OCI-LY7 (cell line): ENCODE measurements at regions not wholly inside any gene's neighbourhood (a gene's known extent, or its start where the extent isn't known, plus 50 kb on each side); places are given as distances from the start of the nearest gene placed in this dataset.

Experiments
- BruUV-seq: library from RNA; stranded (reverse); fragments of 400-500 nt; replicated peaks from 2 replicates; lab custom pipeline; 2021; lab: Mats Ljungman, UMichigan
- CTCF ChIA-PET: fragments of 300-600 bp; sonication (Branson Sonifier 250); formaldehyde crosslinking; loops from one replicate; lab custom pipeline; 2022; ENCODE audit warnings: antibody characterized with exemption; ENCODE audit not compliant: unreplicated experiment; lab: Charles Lee
- POLR2A ChIA-PET: fragments of 300-600 bp; sonication (Branson Sonifier 250); formaldehyde crosslinking; loops from one replicate; lab custom pipeline; 2022; ENCODE audit warnings: antibody characterized with exemption; lab: Charles Lee
- DNase-seq: peaks from one replicate; pipeline ENCODE4 v3.0.0-alpha.2; 2015; ENCODE audit warnings: low spot score
- H2AFZ ChIP-seq: fragments of 200-600 bp; sonication (generic), shearing (Covaris generic); 2 replicates; pipeline ENCODE4 v1.6.1; 2014; ENCODE audit warnings: mild to moderate bottlenecking, antibody characterized with exemption, low read length, moderate library complexity
- H3K27ac ChIP-seq: fragments of 200-600 bp; sonication (generic); 2 replicates; pipeline ENCODE4 v1.5.1; 2014; ENCODE audit warnings: mixed run types, low read depth, mild to moderate bottlenecking, moderate library complexity, low read length, inconsistent platforms; ENCODE audit not compliant: poor library complexity, severe bottlenecking
- H3K36me3 ChIP-seq: fragments of 200-600 bp; sonication (generic); 2 replicates; pipeline ENCODE4 v1.6.1; 2014; ENCODE audit warnings: mild to moderate bottlenecking, antibody characterized with exemption, low read length, moderate library complexity, mixed read lengths; ENCODE audit not compliant: insufficient read depth
- H3K4me1 ChIP-seq: fragments of 200-600 bp; sonication (generic); 2 replicates; pipeline ENCODE4 v1.5.1; 2014; ENCODE audit warnings: mild to moderate bottlenecking, low read length; ENCODE audit not compliant: insufficient read depth, poor library complexity, severe bottlenecking
- H3K4me2 ChIP-seq: fragments of 200-600 bp; sonication (generic); 2 replicates; pipeline ENCODE4 v1.6.1; 2014; ENCODE audit warnings: mild to moderate bottlenecking, low read length
- H3K4me3 ChIP-seq: fragments of 200-600 bp; sonication (generic); 2 replicates; pipeline ENCODE4 v1.5.1; 2014; ENCODE audit warnings: mild to moderate bottlenecking, low read depth, low read length; ENCODE audit not compliant: poor library complexity, severe bottlenecking
- H3K79me2 ChIP-seq: fragments of 200-600 bp; sonication (generic); 2 replicates; pipeline ENCODE4 v1.6.1; 2016; ENCODE audit warnings: low read depth, mild to moderate bottlenecking, low read length, moderate library complexity, mixed read lengths; ENCODE audit not compliant: insufficient read depth
- H3K9me2 ChIP-seq: fragments of 200-600 bp; sonication (generic); 2 replicates; pipeline ENCODE4 v1.6.1; 2016; ENCODE audit warnings: mild to moderate bottlenecking, low read length, mixed read lengths; ENCODE audit not compliant: insufficient read depth
- H3K9me3 ChIP-seq: fragments of 200-600 bp; sonication (generic); 2 replicates; pipeline ENCODE4 v1.6.1; 2014; ENCODE audit warnings: mild to moderate bottlenecking, mixed run types, low read length, mixed read lengths
- H4K20me1 ChIP-seq: fragments of 200-600 bp; sonication (generic); 2 replicates; pipeline ENCODE4 v1.6.1; 2014; ENCODE audit warnings: mild to moderate bottlenecking, antibody characterized with exemption, low read length, moderate library complexity, mixed read lengths; ENCODE audit not compliant: insufficient read depth
- CTCF ChIP-seq: fragments of 200-600 bp; sonication (generic); conservative IDR thresholded peaks from 2 replicates; pipeline ENCODE4 v1.5.1; 2014; ENCODE audit warnings: mild to moderate bottlenecking, antibody characterized with exemption, low read length, moderate library complexity, mixed read lengths
- EZH2phosphoT487 ChIP-seq: fragments of 200-600 bp; sonication (generic); IDR thresholded peaks from 2 replicates; pipeline ENCODE4 v1.6.1; 2018; ENCODE audit warnings: low read depth, borderline replicate concordance, mild to moderate bottlenecking, mixed run types, antibody characterized with exemption, low read length, moderate library complexity, mixed read lengths
- intact Hi-C: fragments of 100-400 bp; cut with micrococcal nuclease; formaldehyde crosslinking; loops from one replicate; pipeline ENCODE4 v1.10.0; 2022; ENCODE audit not compliant: unreplicated experiment

DNA sequence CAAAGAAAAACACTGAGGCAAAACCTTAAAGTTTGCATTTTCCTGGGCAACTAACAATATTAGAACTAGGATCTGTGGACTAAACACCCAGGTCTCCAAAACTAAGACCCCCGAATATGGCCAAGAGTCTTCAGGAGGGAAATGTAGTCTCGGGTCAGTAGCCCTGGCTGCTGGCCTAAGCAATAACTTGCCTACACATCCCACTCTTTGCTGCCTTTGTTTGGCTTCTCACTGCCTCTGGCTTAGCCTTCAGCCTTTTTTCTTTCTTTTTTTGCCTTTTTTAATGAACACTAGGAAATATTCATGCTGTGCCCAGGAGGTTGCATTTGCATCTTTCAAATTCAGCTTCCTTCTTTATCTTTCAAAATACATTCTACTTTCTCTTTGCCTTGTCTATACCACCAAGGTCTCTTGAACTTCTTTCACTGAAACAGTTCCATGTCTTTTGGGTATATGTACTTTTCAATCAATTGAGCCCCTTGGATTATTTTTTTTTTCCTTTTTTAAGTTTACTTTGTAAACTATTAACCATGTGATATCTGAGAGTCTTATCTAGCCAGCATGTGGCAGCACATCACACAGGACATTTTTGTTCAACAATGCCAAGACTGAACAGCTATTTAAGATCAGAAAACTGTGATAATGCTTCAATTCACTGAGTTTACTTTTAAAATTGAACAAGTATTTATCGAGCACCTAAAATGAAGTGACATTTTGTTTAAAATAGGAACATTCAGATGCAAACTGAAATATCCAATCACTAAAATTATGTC lies 165.0 kb upstream of the TRPC6 start:
- intact Hi-C loops = no loop called here
- DNase-seq = no peak
- no TSS peak for BruUV-seq
- no peaks in the 10 kb centered on the region for H3K4me1 ChIP-seq
- no peak overlapping the region for H3K4me3 ChIP-seq
- H3K9me2 ChIP-seq = no peaks in the 10 kb centered on the region
- no peaks in the 10 kb centered on the region for H3K79me2 ChIP-seq
- H3K36me3 ChIP-seq = no peaks in the 10 kb centered on the region
- no peaks in the 10 kb centered on the region for H4K20me1 ChIP-seq
- POLR2A ChIA-PET = interaction anchor here (0.6 kb wide), 1 partner anchor 111 kb away, joined by 3 read pairs; no protein-coding TSS in a partner anchor
- CTCF ChIA-PET = no interaction called here
- H3K9me3 ChIP-seq = no peaks in the 10 kb centered on the region
- TF ChIP-seq CTCF (no peak), EZH2phosphoT487 (no peak)
- H2AFZ ChIP-seq = peak overlapping the region; percentile 10; the same call in 1 of the 2 replicates
- H3K4me2 ChIP-seq = no peak overlapping the region
- H3K27ac ChIP-seq = no peak overlapping the region

- Histone ChIP-seq H2AFZ (no peak overlapping the region), H3K36me3 (no peaks in the 10 kb centered on the region), H3K4me1 (no peaks in the 10 kb centered on the region), H3K4me3 (no peak overlapping the region), H3K4me2 (no peak overlapping the region), H3K9me3 (no peaks in the 10 kb centered on the region), H4K20me1 (no peaks in the 10 kb centered on the region), H3K79me2 (no peaks in the 10 kb centered on the region), H3K9me2 (no peaks in the 10 kb centered on the region), H3K27ac (no peak overlapping the region)
- no TSS peak for BruUV-seq
- POLR2A ChIA-PET = no interaction called here
- DNase-seq = no peak
- TF ChIP-seq EZH2phosphoT487 (no peak), CTCF (no peak)
- intact Hi-C loops = no loop called here
- CTCF ChIA-PET = no interaction called here
These were observed 161.9 kb upstream of the TRPC6 start for GRCh38 chr11:101745756-101746155.

GRCh38 chr11:101743828-101744227 lies 160.0 kb upstream of the TRPC6 start:
- BruUV-seq = no TSS peak
- POLR2A ChIA-PET = no interaction called here
- no peak overlapping the region for H3K27ac ChIP-seq
- H4K20me1 ChIP-seq = no peaks in the 10 kb centered on the region
- H3K9me3 ChIP-seq = no peaks in the 10 kb centered on the region
- H3K9me2 ChIP-seq = no peaks in the 10 kb centered on the region
- intact Hi-C loops = no loop called here
- H3K4me1 ChIP-seq = no peaks in the 10 kb centered on the region
- no peak overlapping the region for H3K4me3 ChIP-seq
- TF ChIP-seq CTCF (no peak), EZH2phosphoT487 (no peak)
- no peak for DNase-seq
- no peaks in the 10 kb centered on the region for H3K79me2 ChIP-seq
- no peaks in the 10 kb centered on the region for H3K36me3 ChIP-seq
- no peak overlapping the region for H3K4me2 ChIP-seq
- H2AFZ ChIP-seq = no peak overlapping the region
- CTCF ChIA-PET = no interaction called here
